HG03460 (cell line): ENCODE measurements at regions not wholly inside any gene's neighbourhood (a gene's known extent, or its start where the extent isn't known, plus 50 kb on each side); places are given as distances from the start of the nearest gene placed in this dataset.

Experiments used
- ATAC-seq: cut with Tn5 transposase; IDR thresholded peaks from one replicate; pipeline ENCODE4 v1.9.1; 2021; ENCODE audit not compliant: unreplicated experiment

- no peak for ATAC-seq
These were observed 58.9 kb upstream of the QRFPR start for GRCh38 chr4:121439669-121440068.
